ENCODE measurements at regions not wholly inside any gene's neighbourhood (a gene's known extent, or its start where the extent isn't known, plus 50 kb on each side); places are given as distances from the start of the nearest gene placed in this dataset.

GRCh38 chr7:106583100-106583499 lies 77.9 kb downstream of the CCDC71L start:
- no peak for TF ChIP-seq CTCF (IDR thresholded peaks at IDR 0.05; ENCODE audit: low read length)
- TF ChIP-seq EZH2 (IDR thresholded peaks at IDR 0.05; ENCODE audit: borderline replicate concordance, low read length), result no peak
